ENCODE measurements at regions not wholly inside any gene's neighbourhood (a gene's known extent, or its start where the extent isn't known, plus 50 kb on each side); places are given as distances from the start of the nearest gene placed in this dataset.

DNA sequence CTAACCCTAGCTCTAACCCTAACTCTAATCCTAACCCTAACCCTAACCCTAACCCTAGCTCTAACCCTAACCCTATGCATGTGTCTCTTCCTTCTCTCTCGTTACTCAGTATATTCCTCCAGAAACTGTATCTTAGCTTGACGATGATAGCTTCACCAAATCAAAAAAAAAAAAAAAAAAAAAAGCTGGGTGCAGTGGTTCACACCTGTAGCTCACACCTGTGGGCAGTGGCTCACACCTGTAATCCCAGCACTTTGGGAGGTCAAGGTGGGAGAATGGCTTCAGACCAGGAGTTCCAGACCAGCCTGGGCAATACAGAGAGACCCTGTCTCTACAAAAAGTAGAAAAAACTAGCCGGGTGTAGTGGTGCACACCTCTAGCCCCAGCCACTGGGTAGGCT, 414.0 kb downstream of the GATA3 start:
- TF ChIP-seq SMC3 (IDR thresholded peaks at IDR 0.05) (no peak), POLR2A (IDR thresholded peaks at IDR 0.05; ENCODE audit: low read length) (no peak), CTCF (IDR thresholded peaks at IDR 0.05) (no peak), RCOR1 (IDR thresholded peaks at IDR 0.05; ENCODE audit: low read depth, low read length) (no peak), USF2 (IDR thresholded peaks at IDR 0.05) (no peak), NFE2L2 (conservative IDR thresholded peaks at IDR 0.05; ENCODE audit: low read length) (no peak)
